ENCODE measurements at regions not wholly inside any gene's neighbourhood (a gene's known extent, or its start where the extent isn't known, plus 50 kb on each side); places are given as distances from the start of the nearest gene placed in this dataset.

DNA sequence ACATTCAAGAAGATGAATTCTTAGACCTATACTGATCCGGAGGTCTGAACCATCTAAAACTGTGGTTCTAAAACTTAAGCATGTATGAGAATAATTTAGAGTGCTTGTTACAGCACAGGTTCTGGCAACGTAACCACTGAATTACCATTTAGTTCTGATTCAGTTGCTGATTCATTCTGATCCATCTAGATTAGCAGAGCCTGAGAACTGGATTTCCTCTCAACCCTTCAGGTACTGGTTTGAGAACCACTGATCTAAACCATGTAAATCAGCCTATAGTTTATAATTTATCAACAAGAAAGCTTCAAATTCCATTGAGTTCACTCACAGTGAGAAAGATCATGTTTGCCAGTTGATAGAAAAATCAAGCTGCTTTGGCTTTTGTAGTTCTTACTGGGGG, 1001.1 kb upstream of the EPHA6 start:
- TF ChIP-seq, protein P1, sequence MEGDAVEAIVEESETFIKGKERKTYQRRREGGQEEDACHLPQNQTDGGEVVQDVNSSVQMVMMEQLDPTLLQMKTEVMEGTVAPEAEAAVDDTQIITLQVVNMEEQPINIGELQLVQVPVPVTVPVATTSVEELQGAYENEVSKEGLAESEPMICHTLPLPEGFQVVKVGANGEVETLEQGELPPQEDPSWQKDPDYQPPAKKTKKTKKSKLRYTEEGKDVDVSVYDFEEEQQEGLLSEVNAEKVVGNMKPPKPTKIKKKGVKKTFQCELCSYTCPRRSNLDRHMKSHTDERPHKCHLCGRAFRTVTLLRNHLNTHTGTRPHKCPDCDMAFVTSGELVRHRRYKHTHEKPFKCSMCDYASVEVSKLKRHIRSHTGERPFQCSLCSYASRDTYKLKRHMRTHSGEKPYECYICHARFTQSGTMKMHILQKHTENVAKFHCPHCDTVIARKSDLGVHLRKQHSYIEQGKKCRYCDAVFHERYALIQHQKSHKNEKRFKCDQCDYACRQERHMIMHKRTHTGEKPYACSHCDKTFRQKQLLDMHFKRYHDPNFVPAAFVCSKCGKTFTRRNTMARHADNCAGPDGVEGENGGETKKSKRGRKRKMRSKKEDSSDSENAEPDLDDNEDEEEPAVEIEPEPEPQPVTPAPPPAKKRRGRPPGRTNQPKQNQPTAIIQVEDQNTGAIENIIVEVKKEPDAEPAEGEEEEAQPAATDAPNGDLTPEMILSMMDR (IDR thresholded peaks at IDR 0.05; ENCODE audit: low read length): no peak
- TF ChIP-seq EZH2 (IDR thresholded peaks at IDR 0.05; ENCODE audit: borderline replicate concordance, low read length): no peak
